ENCODE measurements at regions not wholly inside any gene's neighbourhood (a gene's known extent, or its start where the extent isn't known, plus 50 kb on each side); places are given as distances from the start of the nearest gene placed in this dataset.

DNA sequence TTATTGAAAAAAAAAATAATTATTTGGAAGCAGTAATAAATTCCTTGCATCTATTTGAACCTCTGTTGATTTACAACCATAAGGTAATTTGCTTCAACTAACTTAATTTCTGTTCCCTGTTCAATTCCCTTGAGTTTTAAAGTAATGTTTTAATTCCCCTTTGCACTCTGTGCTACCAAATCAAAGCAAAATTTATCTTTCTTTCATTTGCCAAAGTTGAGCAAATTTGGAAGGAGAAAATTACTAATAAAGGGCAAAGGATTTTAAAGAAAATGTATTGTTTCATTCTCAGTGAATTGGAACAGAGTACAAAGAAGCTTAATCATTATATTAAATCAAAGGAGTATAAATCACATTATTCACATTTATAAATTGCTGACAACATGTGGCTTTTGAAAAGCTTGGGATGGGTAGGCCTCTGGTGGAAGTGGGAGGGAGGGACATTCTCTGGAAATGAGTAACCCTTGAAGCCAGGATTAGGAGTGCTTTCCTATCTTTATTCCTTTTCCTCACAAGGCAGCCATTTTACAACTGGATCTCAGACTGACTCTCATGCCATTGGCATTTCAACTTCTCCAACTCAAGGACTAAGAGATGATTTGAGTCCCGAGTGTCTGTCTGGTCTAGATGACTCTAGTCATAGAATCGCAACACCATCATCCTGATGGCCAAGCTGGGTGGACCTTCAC is 331.6 kb upstream of the DUSP10 start:
- TF ChIP-seq CTCF (conservative IDR thresholded peaks at IDR 0.05; ENCODE audit: low read length) (no peak), EZH2phosphoT487 (IDR thresholded peaks at IDR 0.05; ENCODE audit: borderline replicate concordance) (no peak)
